ENCODE measurements at regions not wholly inside any gene's neighbourhood (a gene's known extent, or its start where the extent isn't known, plus 50 kb on each side); places are given as distances from the start of the nearest gene placed in this dataset.

- DNase-seq = no peak
These were observed 154.1 kb downstream of the SNX18 start for GRCh38 chr5:54671681-54672080.

GRCh38 chr5:54671111-54671531 is 153.6 kb downstream of the SNX18 start:
- no peak for DNase-seq

- no peak for DNase-seq
These were observed 152.7 kb downstream of the SNX18 start for GRCh38 chr5:54670281-54670680.

GRCh38 chr5:54669845-54670244 is 152.3 kb downstream of the SNX18 start:
- DNase-seq = no peak

GRCh38 chr5:54669285-54669684 is 151.7 kb downstream of the SNX18 start:
- no peak for DNase-seq

GRCh38 chr5:54668096-54668495 is 150.5 kb downstream of the SNX18 start:
- DNase-seq = no peak

GRCh38 chr5:54667136-54667535 is 149.6 kb downstream of the SNX18 start:
- no peak for DNase-seq

GRCh38 chr5:54663866-54664265 is 146.3 kb downstream of the SNX18 start:
- no peak for DNase-seq

- DNase-seq = no peak
These were observed 143.6 kb downstream of the SNX18 start for GRCh38 chr5:54661111-54661510.

GRCh38 chr5:54659700-54660131 is 142.2 kb downstream of the SNX18 start:
- no peak for DNase-seq

- no peak for DNase-seq
These were observed 140.5 kb downstream of the SNX18 start for GRCh38 chr5:54658010-54658409.

GRCh38 chr5:54656261-54656728 is 138.7 kb downstream of the SNX18 start:
- no peak for DNase-seq

- DNase-seq = no peak
These were observed 138.2 kb downstream of the SNX18 start for GRCh38 chr5:54655761-54656160.

GRCh38 chr5:54655266-54655665 is 137.7 kb downstream of the SNX18 start:
- no peak for DNase-seq

GRCh38 chr5:54653956-54654614 is 136.5 kb downstream of the SNX18 start:
- no peak for DNase-seq

- no peak for DNase-seq
These were observed 134.0 kb downstream of the SNX18 start for GRCh38 chr5:54651482-54652076.

GRCh38 chr5:54649041-54649504 is 131.5 kb downstream of the SNX18 start:
- no peak for DNase-seq

- DNase-seq = peak; percentile 81
These were observed 129.0 kb downstream of the SNX18 start for GRCh38 chr5:54646356-54647101.

GRCh38 chr5:54645882-54646355 is 128.4 kb downstream of the SNX18 start:
- DNase-seq = no peak

GRCh38 chr5:54644226-54644625 is 126.7 kb downstream of the SNX18 start:
- no peak for DNase-seq

GRCh38 chr5:54643685-54644106 is 126.1 kb downstream of the SNX18 start:
- no peak for DNase-seq

GRCh38 chr5:54639621-54640020 is 122.1 kb downstream of the SNX18 start:
- no peak for DNase-seq

GRCh38 chr5:54638106-54638505 is 120.5 kb downstream of the SNX18 start:
- DNase-seq = no peak

GRCh38 chr5:54637654-54638053 is 120.1 kb downstream of the SNX18 start:
- DNase-seq = no peak

Measured in activated effector memory CD4-positive, alpha-beta T cell treated with anti-CD3 and anti-CD28 coated beads, Interleukin-2, amount 50 U/mL, for 16 hours (primary cell).